ENCODE measurements at regions not wholly inside any gene's neighbourhood (a gene's known extent, or its start where the extent isn't known, plus 50 kb on each side); places are given as distances from the start of the nearest gene placed in this dataset.

GRCh38 chr2:240344904-240345303 is 90.6 kb upstream of the GPC1 start:
- Mint-ChIP-seq H3K4me3 (ENCODE audit: unreplicated experiment) (no peak overlapping the region), H3K9me3 (ENCODE audit: unreplicated experiment) (peaks cover 13% of the 10 kb centered on the region), H3K27me3 (ENCODE audit: insufficient read depth, unreplicated experiment) (no peaks in the 10 kb centered on the region), H3K27ac (ENCODE audit: low read depth, unreplicated experiment) (no peak overlapping the region), H3K36me3 (ENCODE audit: insufficient read depth, unreplicated experiment) (no peaks in the 10 kb centered on the region), H3K4me1 (ENCODE audit: insufficient read depth, unreplicated experiment) (no peaks in the 10 kb centered on the region)
- intact Hi-C loops (cut with micrococcal nuclease): no loop called here
- DNase-seq (ENCODE audit: unreplicated experiment): no peak
- BruUV-seq (replicated peaks): no TSS peak
- POLR2A ChIA-PET: no interaction called here
- TF ChIP-seq CTCF (IDR thresholded peaks at IDR 0.05; ENCODE audit: unreplicated experiment): no peak
- CTCF ChIA-PET: no interaction called here

- H3K27ac Mint-ChIP-seq (ENCODE audit: low read depth, unreplicated experiment): no peak overlapping the region
- H3K4me3 Mint-ChIP-seq (ENCODE audit: unreplicated experiment): no peak overlapping the region
- peaks cover 13% of the 10 kb centered on the region for H3K9me3 Mint-ChIP-seq (ENCODE audit: unreplicated experiment)
- TF ChIP-seq CTCF (IDR thresholded peaks at IDR 0.05; ENCODE audit: unreplicated experiment): no peak
- H3K36me3 Mint-ChIP-seq (ENCODE audit: insufficient read depth, unreplicated experiment): no peaks in the 10 kb centered on the region
- no peaks in the 10 kb centered on the region for H3K4me1 Mint-ChIP-seq (ENCODE audit: insufficient read depth, unreplicated experiment)
- intact Hi-C loops (cut with micrococcal nuclease): no loop called here
- BruUV-seq (replicated peaks): no TSS peak
- ChIA-PET POLR2A (no interaction called here), CTCF (no interaction called here)
- H3K27me3 Mint-ChIP-seq (ENCODE audit: insufficient read depth, unreplicated experiment): no peaks in the 10 kb centered on the region
- no peak for DNase-seq (ENCODE audit: unreplicated experiment)
These were observed 89.3 kb upstream of the GPC1 start for GRCh38 chr2:240346015-240346752.

GRCh38 chr2:240346753-240347372 is 88.6 kb upstream of the GPC1 start:
- no peaks in the 10 kb centered on the region for H3K4me1 Mint-ChIP-seq (ENCODE audit: insufficient read depth, unreplicated experiment)
- no peak for DNase-seq (ENCODE audit: unreplicated experiment)
- BruUV-seq (replicated peaks): no TSS peak

More at GRCh38 chr2:240346753-240347372, 88.6 kb upstream of the GPC1 start:
- no peaks in the 10 kb centered on the region for H3K27me3 Mint-ChIP-seq (ENCODE audit: insufficient read depth, unreplicated experiment)
- intact Hi-C loops (cut with micrococcal nuclease): no loop called here
- H3K36me3 Mint-ChIP-seq (ENCODE audit: insufficient read depth, unreplicated experiment): no peaks in the 10 kb centered on the region
- H3K9me3 Mint-ChIP-seq (ENCODE audit: unreplicated experiment): peaks cover 13% of the 10 kb centered on the region
- ChIA-PET CTCF (no interaction called here), POLR2A (no interaction called here)
- no peak overlapping the region for H3K27ac Mint-ChIP-seq (ENCODE audit: low read depth, unreplicated experiment)
- H3K4me3 Mint-ChIP-seq (ENCODE audit: unreplicated experiment): no peak overlapping the region
- TF ChIP-seq CTCF (IDR thresholded peaks at IDR 0.05; ENCODE audit: unreplicated experiment): no peak
